ENCODE measurements at regions not wholly inside any gene's neighbourhood (a gene's known extent, or its start where the extent isn't known, plus 50 kb on each side); places are given as distances from the start of the nearest gene placed in this dataset.

GRCh38 chr22:44594951-44595350 lies 96.9 kb upstream of the RTL6 start:
- TF ChIP-seq CTCF (IDR thresholded peaks at IDR 0.05; ENCODE audit: insufficient read depth, low read length, poor library complexity, severe bottlenecking) = no peak
- no peak for TF ChIP-seq EZH2phosphoT487 (conservative IDR thresholded peaks at IDR 0.05; ENCODE audit: low read length)
